B cell (primary cell): ENCODE measurements at regions not wholly inside any gene's neighbourhood (a gene's known extent, or its start where the extent isn't known, plus 50 kb on each side); places are given as distances from the start of the nearest gene placed in this dataset.

Source experiments
- EZH2 ChIP-seq: IDR thresholded peaks from 2 replicates; pipeline ENCODE4 v1.6.1; 2012; ENCODE audit warnings: borderline replicate concordance, low read depth, mild to moderate bottlenecking, moderate library complexity, low read length; ENCODE audit not compliant: insufficient read depth, poor library complexity, severe bottlenecking
- TF ChIP-seq, protein P1 (sequence below): fragments of 200-600 bp; IDR thresholded peaks from one replicate; pipeline ENCODE4 v1.8.0; 2022; ENCODE audit warnings: antibody characterized with exemption, mild to moderate bottlenecking

DNA sequence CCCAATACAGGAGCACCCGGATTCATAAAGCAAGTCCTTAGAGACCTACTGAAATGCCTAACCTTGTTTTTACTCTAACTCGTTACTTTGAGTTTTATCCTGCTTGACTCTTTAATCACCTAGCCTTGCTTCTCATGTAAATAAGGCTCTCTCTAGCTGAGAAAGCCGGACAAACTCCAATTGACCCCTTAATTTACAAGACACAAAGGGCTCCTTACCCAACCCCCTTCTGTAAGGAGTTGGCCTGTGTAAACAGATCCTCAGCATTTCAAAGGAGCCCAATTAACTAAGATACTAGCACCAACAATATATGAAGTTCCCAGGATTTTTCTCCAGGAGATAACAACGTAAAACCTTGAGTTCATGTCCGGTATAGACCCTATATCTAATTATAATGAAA is 61.7 kb downstream of the CT47B1 start:
- TF ChIP-seq, protein P1, sequence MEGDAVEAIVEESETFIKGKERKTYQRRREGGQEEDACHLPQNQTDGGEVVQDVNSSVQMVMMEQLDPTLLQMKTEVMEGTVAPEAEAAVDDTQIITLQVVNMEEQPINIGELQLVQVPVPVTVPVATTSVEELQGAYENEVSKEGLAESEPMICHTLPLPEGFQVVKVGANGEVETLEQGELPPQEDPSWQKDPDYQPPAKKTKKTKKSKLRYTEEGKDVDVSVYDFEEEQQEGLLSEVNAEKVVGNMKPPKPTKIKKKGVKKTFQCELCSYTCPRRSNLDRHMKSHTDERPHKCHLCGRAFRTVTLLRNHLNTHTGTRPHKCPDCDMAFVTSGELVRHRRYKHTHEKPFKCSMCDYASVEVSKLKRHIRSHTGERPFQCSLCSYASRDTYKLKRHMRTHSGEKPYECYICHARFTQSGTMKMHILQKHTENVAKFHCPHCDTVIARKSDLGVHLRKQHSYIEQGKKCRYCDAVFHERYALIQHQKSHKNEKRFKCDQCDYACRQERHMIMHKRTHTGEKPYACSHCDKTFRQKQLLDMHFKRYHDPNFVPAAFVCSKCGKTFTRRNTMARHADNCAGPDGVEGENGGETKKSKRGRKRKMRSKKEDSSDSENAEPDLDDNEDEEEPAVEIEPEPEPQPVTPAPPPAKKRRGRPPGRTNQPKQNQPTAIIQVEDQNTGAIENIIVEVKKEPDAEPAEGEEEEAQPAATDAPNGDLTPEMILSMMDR, result no peak
- TF ChIP-seq EZH2, result no peak
